ENCODE measurements at regions not wholly inside any gene's neighbourhood (a gene's known extent, or its start where the extent isn't known, plus 50 kb on each side); places are given as distances from the start of the nearest gene placed in this dataset.

- Mint-ChIP-seq H3K36me3 (peaks cover 3% of the 10 kb centered on the region), H3K4me1 (no peaks in the 10 kb centered on the region), H3K27me3 (no peaks in the 10 kb centered on the region), H3K4me3 (no peak overlapping the region), H3K9me3 (peaks cover 17% of the 10 kb centered on the region), H3K27ac (no peak overlapping the region)
- no peak for DNase-seq
Observed at GRCh38 chr5:39494107-39494510, 69.3 kb upstream of the DAB2 start.

GRCh38 chr5:39491210-39491609 lies 66.4 kb upstream of the DAB2 start:
- H3K27ac Mint-ChIP-seq, result no peak overlapping the region
- no peak for DNase-seq
- no peak overlapping the region for H3K4me3 Mint-ChIP-seq
- peaks cover 3% of the 10 kb centered on the region for H3K36me3 Mint-ChIP-seq
- H3K27me3 Mint-ChIP-seq, result peaks cover 7% of the 10 kb centered on the region
- H3K9me3 Mint-ChIP-seq, result peaks cover 17% of the 10 kb centered on the region
- H3K4me1 Mint-ChIP-seq, result no peaks in the 10 kb centered on the region

GRCh38 chr5:39489263-39489662 lies 64.5 kb upstream of the DAB2 start:
- H3K9me3 Mint-ChIP-seq, result peaks cover 17% of the 10 kb centered on the region
- no peak for DNase-seq
- no peaks in the 10 kb centered on the region for H3K4me1 Mint-ChIP-seq
- no peak overlapping the region for H3K4me3 Mint-ChIP-seq
- no peak overlapping the region for H3K27ac Mint-ChIP-seq
- H3K36me3 Mint-ChIP-seq, result peaks cover 3% of the 10 kb centered on the region
- H3K27me3 Mint-ChIP-seq, result peaks cover 11% of the 10 kb centered on the region

GRCh38 chr5:39486790-39487189 lies 62.0 kb upstream of the DAB2 start:
- no peak for DNase-seq
- H3K9me3 Mint-ChIP-seq, result peaks cover 17% of the 10 kb centered on the region
- H3K4me3 Mint-ChIP-seq, result no peak overlapping the region
- H3K36me3 Mint-ChIP-seq, result peaks cover 3% of the 10 kb centered on the region
- H3K27me3 Mint-ChIP-seq, result peaks cover 11% of the 10 kb centered on the region
- H3K27ac Mint-ChIP-seq, result no peak overlapping the region
- H3K4me1 Mint-ChIP-seq, result no peaks in the 10 kb centered on the region

- H3K27ac Mint-ChIP-seq, result no peak overlapping the region
- H3K36me3 Mint-ChIP-seq, result peaks cover 3% of the 10 kb centered on the region
- peaks cover 14% of the 10 kb centered on the region for H3K9me3 Mint-ChIP-seq
- H3K4me3 Mint-ChIP-seq, result no peak overlapping the region
- peaks cover 11% of the 10 kb centered on the region for H3K27me3 Mint-ChIP-seq
- DNase-seq, result no peak
- H3K4me1 Mint-ChIP-seq, result no peaks in the 10 kb centered on the region
Observed at GRCh38 chr5:39486361-39486760, 61.6 kb upstream of the DAB2 start.

GRCh38 chr5:39485079-39485478 lies 60.3 kb upstream of the DAB2 start:
- Mint-ChIP-seq H3K27me3 (peaks cover 11% of the 10 kb centered on the region), H3K36me3 (peaks cover 3% of the 10 kb centered on the region), H3K4me1 (no peaks in the 10 kb centered on the region)

GRCh38 chr5:39484673-39485072 lies 59.9 kb upstream of the DAB2 start:
- Mint-ChIP-seq H3K27me3 (peaks cover 11% of the 10 kb centered on the region), H3K36me3 (no peaks in the 10 kb centered on the region), H3K4me1 (no peaks in the 10 kb centered on the region), H3K27ac (no peak overlapping the region), H3K4me3 (no peak overlapping the region), H3K9me3 (peaks cover 4% of the 10 kb centered on the region)
- DNase-seq, result no peak

More at GRCh38 chr5:39485079-39485478, 60.3 kb upstream of the DAB2 start:
- Mint-ChIP-seq H3K4me3 (no peak overlapping the region), H3K9me3 (peaks cover 8% of the 10 kb centered on the region), H3K27ac (no peak overlapping the region)
- DNase-seq, result no peak

- no peak overlapping the region for H3K4me3 Mint-ChIP-seq
- DNase-seq, result no peak
- no peaks in the 10 kb centered on the region for H3K4me1 Mint-ChIP-seq
- H3K36me3 Mint-ChIP-seq, result no peaks in the 10 kb centered on the region
- no peaks in the 10 kb centered on the region for H3K9me3 Mint-ChIP-seq
- H3K27me3 Mint-ChIP-seq, result peaks cover 8% of the 10 kb centered on the region
- H3K27ac Mint-ChIP-seq, result no peak overlapping the region
Observed at GRCh38 chr5:39482098-39482497, 57.3 kb upstream of the DAB2 start.

GRCh38 chr5:39479537-39479936 lies 54.8 kb upstream of the DAB2 start:
- Mint-ChIP-seq H3K27me3 (peaks cover 3% of the 10 kb centered on the region), H3K4me1 (no peaks in the 10 kb centered on the region), H3K27ac (no peak overlapping the region), H3K4me3 (no peak overlapping the region), H3K36me3 (no peaks in the 10 kb centered on the region), H3K9me3 (no peaks in the 10 kb centered on the region)
- DNase-seq, result no peak

GRCh38 chr5:39478863-39479262 lies 54.1 kb upstream of the DAB2 start:
- Mint-ChIP-seq H3K36me3 (no peaks in the 10 kb centered on the region), H3K27me3 (peaks cover 5% of the 10 kb centered on the region), H3K4me1 (no peaks in the 10 kb centered on the region), H3K27ac (no peak overlapping the region), H3K9me3 (no peaks in the 10 kb centered on the region), H3K4me3 (no peak overlapping the region)
- DNase-seq, result no peak

GRCh38 chr5:39476843-39477220 lies 52.1 kb upstream of the DAB2 start:
- H3K9me3 Mint-ChIP-seq, result no peaks in the 10 kb centered on the region
- H3K27ac Mint-ChIP-seq, result no peak overlapping the region
- DNase-seq, result no peak
- peaks cover 5% of the 10 kb centered on the region for H3K27me3 Mint-ChIP-seq
- H3K4me1 Mint-ChIP-seq, result no peaks in the 10 kb centered on the region
- no peak overlapping the region for H3K4me3 Mint-ChIP-seq
- H3K36me3 Mint-ChIP-seq, result no peaks in the 10 kb centered on the region

GRCh38 chr5:39475881-39476842 lies 51.4 kb upstream of the DAB2 start:
- H3K27me3 Mint-ChIP-seq, result peaks cover 5% of the 10 kb centered on the region
- no peaks in the 10 kb centered on the region for H3K36me3 Mint-ChIP-seq
- no peak for DNase-seq
- H3K27ac Mint-ChIP-seq, result no peak overlapping the region
- no peaks in the 10 kb centered on the region for H3K9me3 Mint-ChIP-seq
- no peaks in the 10 kb centered on the region for H3K4me1 Mint-ChIP-seq
- H3K4me3 Mint-ChIP-seq, result no peak overlapping the region

GRCh38 chr5:39475159-39475571 lies 50.4 kb upstream of the DAB2 start:
- Mint-ChIP-seq H3K9me3 (no peaks in the 10 kb centered on the region), H3K27me3 (peaks cover 5% of the 10 kb centered on the region), H3K36me3 (no peaks in the 10 kb centered on the region), H3K4me1 (no peaks in the 10 kb centered on the region), H3K27ac (no peak overlapping the region), H3K4me3 (no peak overlapping the region)
- no peak for DNase-seq
